Epithelial cell of prostate (primary cell): ENCODE measurements at regions not wholly inside any gene's neighbourhood (a gene's known extent, or its start where the extent isn't known, plus 50 kb on each side); places are given as distances from the start of the nearest gene placed in this dataset.
"Not testable (repeated sequence)": the region's sequence is repeated elsewhere in the genome, so short reads cannot be mapped to it uniquely, and the experiment has no call there.

ENCODE experiments used
- DNase-seq: peaks from one replicate; pipeline ENCODE4 v3.0.0-alpha.2; 2011; ENCODE audit warnings: low read depth, low spot score
- H3K27ac ChIP-seq: fragments of 450-650 bp; 2 replicates; pipeline ENCODE4 v1.5.1; 2017; ENCODE audit warnings: mild to moderate bottlenecking

- no peak overlapping the region for H3K27ac ChIP-seq
- DNase-seq = no peak
These were observed 87.2 kb upstream of the ATP8B1 start for GRCh38 chr18:57890266-57890665.

GRCh38 chr18:57889841-57890240, 86.7 kb upstream of the ATP8B1 start:
- no peak for DNase-seq
- no peak overlapping the region for H3K27ac ChIP-seq

- DNase-seq = no peak
- H3K27ac ChIP-seq = no peak overlapping the region
These were observed 84.6 kb upstream of the ATP8B1 start for GRCh38 chr18:57887543-57888383.

GRCh38 chr18:57885931-57886330, 82.8 kb upstream of the ATP8B1 start:
- H3K27ac ChIP-seq = no peak overlapping the region
- no peak for DNase-seq

- no peak overlapping the region for H3K27ac ChIP-seq
- no peak for DNase-seq
These were observed 79.3 kb upstream of the ATP8B1 start for GRCh38 chr18:57882465-57882864.

GRCh38 chr18:57881818-57882413, 78.8 kb upstream of the ATP8B1 start:
- DNase-seq = no peak
- no peak overlapping the region for H3K27ac ChIP-seq

GRCh38 chr18:57879924-57880323, 76.8 kb upstream of the ATP8B1 start:
- not testable (repeated sequence) for H3K27ac ChIP-seq, DNase-seq

GRCh38 chr18:57869221-57869620, 66.1 kb upstream of the ATP8B1 start:
- H3K27ac ChIP-seq = no peak overlapping the region
- DNase-seq = no peak

- no peak overlapping the region for H3K27ac ChIP-seq
- DNase-seq = no peak
These were observed 63.2 kb upstream of the ATP8B1 start for GRCh38 chr18:57866355-57866754.

- no peak overlapping the region for H3K27ac ChIP-seq
- no peak for DNase-seq
These were observed 61.6 kb upstream of the ATP8B1 start for GRCh38 chr18:57864615-57865121.

GRCh38 chr18:57863706-57864105, 60.6 kb upstream of the ATP8B1 start:
- no peak overlapping the region for H3K27ac ChIP-seq

GRCh38 chr18:57859314-57859713, 56.2 kb upstream of the ATP8B1 start:
- H3K27ac ChIP-seq = no peak overlapping the region
- DNase-seq = no peak

More at GRCh38 chr18:57863706-57864105, 60.6 kb upstream of the ATP8B1 start:
- DNase-seq = no peak

GRCh38 chr18:57856557-57857280, 53.6 kb upstream of the ATP8B1 start:
- no peak for DNase-seq
- no peak overlapping the region for H3K27ac ChIP-seq

- no peak for DNase-seq
- H3K27ac ChIP-seq = no peak overlapping the region
These were observed 53.0 kb upstream of the ATP8B1 start for GRCh38 chr18:57856128-57856527.

- no peak for DNase-seq
- H3K27ac ChIP-seq = no peak overlapping the region
These were observed 52.4 kb upstream of the ATP8B1 start for GRCh38 chr18:57855551-57855950.

GRCh38 chr18:57854726-57855125, 51.6 kb upstream of the ATP8B1 start:
- no peak overlapping the region for H3K27ac ChIP-seq
- no peak for DNase-seq

- no peak for DNase-seq
These were observed 50.7 kb upstream of the ATP8B1 start for GRCh38 chr18:57853864-57854263.

GRCh38 chr18:57853133-57853532, 50.0 kb upstream of the ATP8B1 start:
- H3K27ac ChIP-seq = no peak overlapping the region
- no peak for DNase-seq

More at GRCh38 chr18:57853864-57854263, 50.7 kb upstream of the ATP8B1 start:
- no peak overlapping the region for H3K27ac ChIP-seq
